HepG2 (cell line): ENCODE measurements at regions not wholly inside any gene's neighbourhood (a gene's known extent, or its start where the extent isn't known, plus 50 kb on each side); places are given as distances from the start of the nearest gene placed in this dataset.
"Not testable (repeated sequence)": the region's sequence is repeated elsewhere in the genome, so short reads cannot be mapped to it uniquely, and the experiment has no call there.

Experiments
- ATAC-seq: fragments of 200-7000 bp; cut with Tn5 transposase; 3 replicates; pipeline ENCODE4 v1.9.1; 2020; ENCODE audit warnings: mild to moderate bottlenecking, moderate library complexity
- BruUV-seq: library from RNA; stranded (reverse); fragments of 400-500 nt; replicated peaks from 2 replicates; lab custom pipeline; 2021; lab: Mats Ljungman, UMichigan
- CTCF ChIA-PET: fragments of 300-600 bp; formaldehyde crosslinking; extraction: SDS; loops from one replicate; lab custom pipeline; 2021; ENCODE audit warnings: low total read pairs, inconsistent platforms, low intra/inter-chr PET ratio; lab: Yijun Ruan, JAX
- POLR2A ChIA-PET: fragments of 350-600 bp; sonication (Branson Sonifier 250); formaldehyde crosslinking; loops from one replicate; lab custom pipeline; 2020; ENCODE audit warnings: antibody characterized with exemption, inconsistent platforms; lab: Yijun Ruan, JAX
- DNase-seq: peaks from one replicate; pipeline ENCODE4 v3.0.0-alpha.2; 2015; ENCODE audit warnings: low spot score
- FAIRE-seq: peaks from 3 replicates; lab custom pipeline; 2011; peaks lifted over from hg19 to GRCh38; lab: Jason Lieb, UNC
- H2AFZ ChIP-seq: one replicate; pipeline ENCODE4 v1.6.1; 2011; ENCODE audit warnings: low read length, inconsistent platforms
- H3K27ac ChIP-seq: fragments of 300-600 bp; 3 replicates; pipeline ENCODE4 v1.8.0; 2011; ENCODE audit warnings: mixed run types, mild to moderate bottlenecking, mixed read lengths, low read length, inconsistent platforms; ENCODE audit not compliant: insufficient read depth; ENCODE audit errors: extremely low read length
- H3K27me3 ChIP-seq, 2 experiments: fragments of 200-600 bp in 1 of 2; 2 replicates in 1 of 2; 3 replicates in 1 of 2; pipeline versions ENCODE4 v1.6.0 to v1.8.0; 2011; ENCODE audit warnings: low read length in 2 of 2, mild to moderate bottlenecking in 2 of 2, moderate library complexity in 2 of 2, inconsistent platforms in 1 of 2; ENCODE audit not compliant: insufficient read depth in 2 of 2, control insufficient read depth in 1 of 2
- H3K36me3 ChIP-seq, 2 experiments: fragments of 200-600 bp in 1 of 2; replicated peaks in 1 of 2; 2 replicates in 1 of 2; 3 replicates in 1 of 2; pipeline versions ENCODE4 v1.5.1 to v1.8.0; 2011; ENCODE audit warnings: low read length in 2 of 2, inconsistent platforms in 1 of 2; ENCODE audit not compliant: insufficient read depth in 2 of 2, control insufficient read depth in 1 of 2
- H3K4me1 ChIP-seq: 2 replicates; pipeline ENCODE4 v1.5.1; 2012; ENCODE audit warnings: low read length, inconsistent platforms; ENCODE audit not compliant: insufficient read depth
- H3K4me2 ChIP-seq: 2 replicates; pipeline ENCODE4 v1.6.0; 2011; ENCODE audit warnings: low read depth, low read length, inconsistent platforms
- H3K4me3 ChIP-seq, 3 experiments: fragments of 200-600 bp in 1 of 3; sonication (generic), shearing (Covaris generic) in 1 of 3; replicated peaks in 1 of 3; 2 replicates each; pipeline ENCODE4 v1.5.1; 2011 to 2016; ENCODE audit warnings: low read length in 3 of 3, inconsistent platforms in 2 of 3, low read depth in 2 of 3, mild to moderate bottlenecking in 2 of 3, control low read depth in 1 of 3, mixed read lengths in 1 of 3; ENCODE audit not compliant: insufficient read depth in 1 of 3
- H3K79me2 ChIP-seq: one replicate; pipeline ENCODE4 v1.6.1; 2011; ENCODE audit warnings: low read length, inconsistent platforms; ENCODE audit not compliant: insufficient read depth
- H3K9ac ChIP-seq: 2 replicates; pipeline ENCODE4 v1.6.0; 2011; ENCODE audit warnings: mild to moderate bottlenecking, low read depth, low read length, inconsistent platforms; ENCODE audit not compliant: insufficient read depth
- H3K9me3 ChIP-seq: 2 replicates; pipeline ENCODE4 v1.5.1; 2012; ENCODE audit warnings: mild to moderate bottlenecking, low read length
- H4K20me1 ChIP-seq: 2 replicates; pipeline ENCODE4 v1.6.0; 2011; ENCODE audit warnings: inconsistent platforms, mild to moderate bottlenecking, low read length, moderate library complexity; ENCODE audit not compliant: insufficient read depth
- EHMT2 ChIP-seq: fragments of 200-600 bp; sonication (generic); IDR thresholded peaks from 2 replicates; pipeline ENCODE4 v1.7.0; 2017; ENCODE audit warnings: antibody characterized with exemption, low read depth, low read length, borderline replicate concordance
- ETV6 ChIP-seq: sonication (generic); formaldehyde crosslinking; conservative IDR thresholded peaks from 2 replicates; pipeline ENCODE4 v1.4.0; 2020; ENCODE audit warnings: missing genetic modification reagents
- GLI4 ChIP-seq: sonication (generic); formaldehyde crosslinking; IDR thresholded peaks from 2 replicates; pipeline ENCODE4 v1.5.1; 2020; ENCODE audit warnings: missing genetic modification reagents, mild to moderate bottlenecking, moderate library complexity, borderline replicate concordance
- SIX4 ChIP-seq: sonication (generic); formaldehyde crosslinking; IDR thresholded peaks from 2 replicates; pipeline ENCODE4 v1.4.0; 2020; ENCODE audit warnings: missing genetic modification reagents
- TGIF2 ChIP-seq: IDR thresholded peaks from 2 replicates; pipeline ENCODE4 v1.6.1; 2016; ENCODE audit warnings: control low read depth, missing compliant biosample characterization
- U2AF1 ChIP-seq: fragments of 200-400 bp; formaldehyde crosslinking; optimal IDR thresholded peaks from 2 replicates; pipeline ENCODE3; 2017; ENCODE audit warnings: mild to moderate bottlenecking, low read depth, low read length
- YEATS4 ChIP-seq: sonication (generic); formaldehyde crosslinking; IDR thresholded peaks from 2 replicates; pipeline ENCODE4 v1.4.0; 2020; ENCODE audit warnings: missing genetic modification reagents, borderline replicate concordance
- ZNF12 ChIP-seq: sonication (generic); formaldehyde crosslinking; IDR thresholded peaks from 2 replicates; pipeline ENCODE4 v1.5.0; 2020; ENCODE audit warnings: missing genetic modification reagents
- ZNF234 ChIP-seq: sonication (generic); formaldehyde crosslinking; conservative IDR thresholded peaks from 2 replicates; pipeline ENCODE4 v1.5.1; 2020; ENCODE audit warnings: mild to moderate bottlenecking, missing genetic modification reagents
- ZNF251 ChIP-seq: sonication (generic); formaldehyde crosslinking; IDR thresholded peaks from 2 replicates; pipeline ENCODE4 v1.9.0; 2021; ENCODE audit warnings: mild to moderate bottlenecking, missing genetic modification reagents
- ZNF629 ChIP-seq: sonication (generic); formaldehyde crosslinking; conservative IDR thresholded peaks from 2 replicates; pipeline ENCODE4 v1.5.0; 2020; ENCODE audit warnings: missing genetic modification reagents
- ZNF747 ChIP-seq: sonication (generic); formaldehyde crosslinking; IDR thresholded peaks from 2 replicates; pipeline ENCODE4 v1.8.1; 2023; ENCODE audit warnings: missing genetic modification reagents, mild to moderate bottlenecking, borderline replicate concordance
- WGBS: methylation state at CpG from one replicate; pipeline ENCODE4 v1.1.6; 2017; ENCODE audit warnings: low lambda C conversion rate; 5-methylcytosine and 5-hydroxymethylcytosine counted together
- in situ Hi-C: cut with HindIII; loops from 2 replicates; pipeline ENCODE4 v1.10.0; 2017; ENCODE audit warnings: low pct_unique_long_range_greater_than_20kb; ENCODE audit not compliant: extremely low pct_ligation_motif_present
- intact Hi-C: fragments of 100-400 bp; cut with micrococcal nuclease; formaldehyde crosslinking; loops from one replicate; pipeline ENCODE4 v1.10.0; 2022; ENCODE audit not compliant: unreplicated experiment
- TF ChIP-seq, protein P1 (sequence below): sonication (generic); formaldehyde crosslinking; IDR thresholded peaks from 2 replicates; pipeline ENCODE4 v1.8.1; 2023; ENCODE audit warnings: missing genetic modification reagents, inconsistent platforms, borderline replicate concordance

GRCh38 chr11:25649220-25649619, 682.7 kb upstream of the ANO3 start:
- H3K9me3 ChIP-seq, H3K4me3 ChIP-seq, H2AFZ ChIP-seq, DNase-seq, H3K9ac ChIP-seq, FAIRE-seq, ATAC-seq, H3K4me1 ChIP-seq, POLR2A ChIA-PET, H4K20me1 ChIP-seq, H3K27ac ChIP-seq, H3K27me3 ChIP-seq, H3K4me2 ChIP-seq, H3K36me3 ChIP-seq, in situ Hi-C loops, CTCF ChIA-PET, intact Hi-C loops, BruUV-seq, H3K79me2 ChIP-seq: not testable (repeated sequence)
- WGBS, result 50% methylated on average over 8 of the region's 12 CpGs

GRCh38 chr11:25650319-25650718, 681.6 kb upstream of the ANO3 start:
- no TSS peak for BruUV-seq
- POLR2A ChIA-PET, result no interaction called here
- no peak overlapping the region for H3K4me3 ChIP-seq
- FAIRE-seq (no peak), DNase-seq (no peak), ATAC-seq (no peak)
- peaks cover 4% of the 10 kb centered on the region; the same call in 1 of the 2 replicates for H3K9me3 ChIP-seq
- no peak for TF ChIP-seq ZNF747 (CRISPR knock-in tag)
- TF ChIP-seq SIX4 (CRISPR knock-in tag), result no peak
- CTCF ChIA-PET, result no interaction called here
- WGBS, result 94% methylated on average over 12 of the region's 12 CpGs
- no peak overlapping the region for H3K9ac ChIP-seq
- in situ Hi-C loops, result no loop called here
- no peaks in the 10 kb centered on the region for H3K4me1 ChIP-seq
- intact Hi-C loops, result no loop called here
- H2AFZ ChIP-seq, result no peak overlapping the region
- H3K4me2 ChIP-seq, result no peak overlapping the region
- no peaks in the 10 kb centered on the region for H3K27me3 ChIP-seq
- H4K20me1 ChIP-seq, result no peaks in the 10 kb centered on the region
- no peak overlapping the region for H3K27ac ChIP-seq
- H3K36me3 ChIP-seq, result no peaks in the 10 kb centered on the region
- no peaks in the 10 kb centered on the region for H3K79me2 ChIP-seq

- in situ Hi-C loops (no loop called here), intact Hi-C loops (no loop called here)
- Histone ChIP-seq H3K79me2 (no peaks in the 10 kb centered on the region), H3K27me3 (no peaks in the 10 kb centered on the region), H3K4me3 (no peak overlapping the region), H4K20me1 (no peaks in the 10 kb centered on the region), H2AFZ (no peak overlapping the region), H3K36me3 (no peaks in the 10 kb centered on the region), H3K4me2 (no peak overlapping the region), H3K27ac (no peak overlapping the region), H3K9me3 (peaks cover 1% of the 10 kb centered on the region; the same call in 1 of the 2 replicates), H3K9ac (no peak overlapping the region), H3K4me1 (no peaks in the 10 kb centered on the region)
- POLR2A ChIA-PET, result no interaction called here
- DNase-seq (no peak), FAIRE-seq (no peak), ATAC-seq (no peak)
- BruUV-seq, result no TSS peak
- CTCF ChIA-PET, result no interaction called here
- WGBS, result 35% methylated on average over 2 of the region's 2 CpGs
- TF ChIP-seq YEATS4 (CRISPR knock-in tag) (no peak), U2AF1 (no peak), EHMT2 (no peak), ETV6 (CRISPR knock-in tag) (no peak), ZNF234 (CRISPR knock-in tag) (no peak), GLI4 (no peak), TGIF2 (CRISPR knock-in tag) (no peak), ZNF12 (CRISPR knock-in tag) (no peak), ZNF629 (CRISPR knock-in tag) (no peak), ZNF251 (CRISPR knock-in tag) (no peak)
- TF ChIP-seq, protein P1, sequence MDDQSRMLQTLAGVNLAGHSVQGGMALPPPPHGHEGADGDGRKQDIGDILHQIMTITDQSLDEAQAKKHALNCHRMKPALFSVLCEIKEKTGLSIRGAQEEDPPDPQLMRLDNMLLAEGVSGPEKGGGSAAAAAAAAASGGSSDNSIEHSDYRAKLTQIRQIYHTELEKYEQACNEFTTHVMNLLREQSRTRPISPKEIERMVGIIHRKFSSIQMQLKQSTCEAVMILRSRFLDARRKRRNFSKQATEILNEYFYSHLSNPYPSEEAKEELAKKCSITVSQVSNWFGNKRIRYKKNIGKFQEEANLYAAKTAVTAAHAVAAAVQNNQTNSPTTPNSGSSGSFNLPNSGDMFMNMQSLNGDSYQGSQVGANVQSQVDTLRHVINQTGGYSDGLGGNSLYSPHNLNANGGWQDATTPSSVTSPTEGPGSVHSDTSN, result no peak
Measured at GRCh38 chr11:25655636-25656035, 676.3 kb upstream of the ANO3 start.
